HG02588 (cell line): ENCODE measurements at regions not wholly inside any gene's neighbourhood (a gene's known extent, or its start where the extent isn't known, plus 50 kb on each side); places are given as distances from the start of the nearest gene placed in this dataset.
"Not testable (repeated sequence)": the region's sequence is repeated elsewhere in the genome, so short reads cannot be mapped to it uniquely, and the experiment has no call there.

ENCODE experiments used
- ATAC-seq: cut with Tn5 transposase; IDR thresholded peaks from one replicate; pipeline ENCODE4 v1.9.1; 2021; ENCODE audit warnings: mild to moderate bottlenecking, moderate library complexity; ENCODE audit not compliant: unreplicated experiment

DNA sequence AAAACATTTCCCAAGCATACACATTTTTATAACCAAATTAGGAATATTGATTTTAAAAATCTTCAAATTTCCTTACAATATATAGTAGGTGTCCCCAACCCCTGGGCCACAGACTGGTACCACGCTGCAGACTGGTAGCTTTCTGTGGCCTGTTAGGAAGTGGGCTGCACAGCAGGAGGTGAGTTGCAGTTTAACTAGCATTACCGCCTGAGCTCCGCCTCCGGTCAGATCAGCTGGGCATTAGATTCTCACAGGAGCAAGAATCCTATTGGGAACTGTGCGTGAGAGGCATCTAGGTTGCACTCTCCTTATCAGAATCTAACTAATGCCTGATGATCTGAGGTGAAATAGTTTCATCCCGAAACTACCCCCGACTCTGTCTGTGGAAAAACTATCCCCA, 62.1 kb downstream of the ZWINT start:
- no peak for ATAC-seq

DNA sequence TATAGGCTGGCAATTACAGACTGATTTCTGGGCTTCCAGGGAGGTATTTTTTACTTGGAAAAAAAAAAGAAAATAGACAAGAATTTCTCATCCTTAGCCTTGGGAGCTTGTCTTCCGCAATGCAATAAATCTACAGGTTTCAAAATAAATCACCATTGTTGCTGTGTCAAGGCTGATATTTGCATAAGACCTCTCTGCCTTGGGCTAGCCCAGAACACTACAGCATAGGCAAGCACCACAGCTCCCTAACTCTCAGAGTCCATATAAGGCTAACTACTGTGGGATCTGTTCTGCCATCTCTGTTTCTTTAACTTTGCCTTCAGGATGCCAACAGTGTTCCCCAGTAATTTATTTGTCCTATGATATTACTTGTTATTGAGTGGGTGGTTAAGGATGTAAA, 64.4 kb downstream of the ZWINT start:
- ATAC-seq, result no peak

DNA sequence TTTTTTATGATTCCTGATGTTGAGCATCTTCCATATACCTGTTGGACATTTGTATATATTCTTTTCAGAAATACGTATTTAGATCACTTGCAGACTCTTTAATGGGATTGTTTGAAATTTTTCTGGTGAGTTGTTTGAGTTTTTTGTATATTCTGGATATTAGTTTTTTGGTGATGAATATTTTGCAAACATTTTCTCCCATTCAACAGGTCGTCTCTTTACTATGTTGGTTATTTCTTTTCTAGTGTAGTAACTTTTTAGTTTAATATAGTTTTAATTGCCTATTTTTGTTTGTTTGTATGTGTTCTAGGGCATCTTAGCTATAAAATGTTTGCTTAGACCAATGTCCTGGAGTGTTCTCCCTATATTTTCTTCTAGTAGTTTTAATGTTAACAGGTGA, 72.7 kb downstream of the ZWINT start:
- no peak for ATAC-seq

DNA sequence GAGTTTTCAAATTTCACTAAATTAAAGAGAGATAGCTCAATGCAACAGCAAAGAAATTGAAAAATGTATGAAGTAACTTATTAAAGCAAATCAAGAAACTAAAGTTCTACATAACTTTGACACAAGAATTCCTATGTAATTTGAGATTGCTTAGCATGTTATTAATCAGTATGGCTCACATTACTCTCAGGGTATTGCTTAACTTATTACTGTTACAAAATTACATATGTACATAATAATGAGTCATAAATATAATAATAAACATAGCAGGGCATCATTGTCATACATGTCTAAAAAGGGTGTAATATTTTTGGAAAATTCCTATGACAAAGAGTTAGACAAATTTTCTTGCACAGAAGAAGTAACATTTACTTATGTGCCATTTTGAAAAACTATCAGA, 75.0 kb downstream of the ZWINT start:
- ATAC-seq, result no peak

DNA sequence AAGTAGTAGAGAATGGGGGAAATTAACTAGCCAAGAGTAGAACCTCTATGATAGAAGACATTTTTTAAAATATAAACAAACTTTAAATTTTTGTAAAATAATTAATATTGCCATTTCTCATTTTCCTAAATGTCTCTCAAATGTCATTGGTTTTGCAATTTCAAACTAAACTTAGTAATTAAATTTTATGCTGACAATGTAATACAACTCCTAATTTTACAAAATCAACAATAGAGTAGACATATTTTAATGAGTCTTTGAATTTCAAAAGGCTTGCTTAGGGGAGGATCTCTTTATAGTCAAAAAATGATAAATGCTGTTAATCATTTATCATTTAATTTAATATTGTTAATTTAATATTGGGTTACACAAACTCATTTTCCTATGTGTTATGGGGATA, 81.8 kb downstream of the ZWINT start:
- no peak for ATAC-seq

GRCh38 chr10:56269181-56269580, 91.9 kb downstream of the ZWINT start:
- no peak for ATAC-seq

DNA sequence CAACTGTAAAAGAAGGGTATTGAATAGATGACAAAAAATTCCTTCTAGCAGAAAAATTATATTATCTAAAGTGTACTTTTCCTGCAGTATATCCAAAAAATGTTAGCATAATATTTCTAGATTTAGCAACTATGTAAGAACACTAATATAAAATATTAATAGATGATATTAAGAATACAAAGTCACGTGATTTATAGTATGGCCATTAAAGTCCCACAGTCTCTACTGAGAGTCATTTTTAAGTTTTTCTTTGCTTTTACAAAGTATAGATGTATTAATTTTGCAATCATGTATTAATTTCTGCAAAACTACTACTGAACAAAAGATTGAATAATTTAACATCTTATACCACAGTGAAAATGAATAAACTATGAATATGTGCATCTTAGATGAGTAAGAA, 94.9 kb downstream of the ZWINT start:
- no peak for ATAC-seq

- no peak for ATAC-seq
These were observed 102.1 kb downstream of the ZWINT start for GRCh38 chr10:56258991-56259390.

- ATAC-seq, result no peak
These were observed 102.7 kb downstream of the ZWINT start for GRCh38 chr10:56258378-56258777.

- no peak for ATAC-seq
These were observed 105.8 kb downstream of the ZWINT start for GRCh38 chr10:56255298-56255697.

DNA sequence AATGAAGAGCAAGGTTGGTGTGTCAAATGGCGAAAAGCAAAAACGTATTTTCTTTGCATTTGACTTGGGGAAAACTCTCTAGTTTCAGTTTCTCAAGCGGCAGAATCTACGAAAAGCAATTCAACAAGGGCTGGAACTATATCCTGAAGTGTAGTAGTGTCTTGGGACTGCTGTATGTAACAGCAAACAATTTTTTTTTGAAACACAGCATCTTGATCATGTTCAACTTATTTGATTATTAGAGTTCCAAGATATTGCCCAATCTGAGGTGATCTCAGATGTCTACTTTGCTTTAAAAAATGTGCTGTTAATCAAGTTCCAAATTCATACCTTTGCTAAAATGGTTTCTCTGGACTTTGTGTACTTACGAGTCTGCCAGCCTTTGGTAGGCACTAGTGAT, 120.6 kb downstream of the ZWINT start:
- no peak for ATAC-seq

GRCh38 chr10:56231436-56231835, 129.6 kb downstream of the ZWINT start:
- no peak for ATAC-seq

DNA sequence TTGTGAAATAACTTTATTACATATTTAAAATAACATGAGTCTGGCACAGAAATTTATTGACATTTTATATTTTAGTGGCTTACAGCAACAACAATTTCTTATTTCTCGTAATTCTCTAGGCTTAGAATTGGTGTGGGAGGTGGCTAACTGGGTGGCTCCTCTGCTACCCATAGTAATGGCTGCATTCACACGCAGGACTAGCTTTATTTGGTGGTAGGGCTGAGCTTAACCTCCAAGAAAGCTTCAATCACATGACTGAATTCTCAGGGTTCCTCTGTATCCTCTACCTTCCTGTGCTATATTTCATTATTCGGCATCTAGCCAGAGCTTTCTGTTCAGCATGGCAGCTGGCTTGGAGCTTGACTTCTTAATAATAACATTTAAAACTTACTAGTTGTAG, 138.8 kb downstream of the ZWINT start:
- no peak for ATAC-seq

- no peak for ATAC-seq
These were observed 148.1 kb downstream of the ZWINT start for GRCh38 chr10:56212951-56213350.

DNA sequence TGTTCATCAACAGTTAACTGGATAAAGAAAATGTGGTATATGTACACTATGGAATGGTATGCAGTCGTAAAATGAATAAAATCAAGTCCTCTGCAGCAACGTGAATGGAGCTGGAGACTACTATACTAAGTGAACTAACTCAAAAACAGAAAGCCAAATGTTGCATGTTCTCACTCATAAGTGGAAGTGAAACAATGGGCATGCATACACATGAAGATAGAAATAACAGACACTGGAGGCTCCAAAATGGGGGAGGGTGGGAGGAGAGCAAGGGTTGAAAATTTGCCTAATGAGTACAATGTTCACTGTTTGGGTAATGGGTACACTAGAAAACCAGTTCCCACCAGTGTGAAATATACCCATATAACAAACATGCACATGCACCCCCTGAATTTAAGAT, 179.5 kb downstream of the ZWINT start:
- peak; percentile 94 for ATAC-seq

- no peak for ATAC-seq
These were observed 182.8 kb downstream of the ZWINT start for GRCh38 chr10:56178210-56178609.

- not testable (repeated sequence) for ATAC-seq
These were observed 206.0 kb downstream of the ZWINT start for GRCh38 chr10:56155091-56155513.

DNA sequence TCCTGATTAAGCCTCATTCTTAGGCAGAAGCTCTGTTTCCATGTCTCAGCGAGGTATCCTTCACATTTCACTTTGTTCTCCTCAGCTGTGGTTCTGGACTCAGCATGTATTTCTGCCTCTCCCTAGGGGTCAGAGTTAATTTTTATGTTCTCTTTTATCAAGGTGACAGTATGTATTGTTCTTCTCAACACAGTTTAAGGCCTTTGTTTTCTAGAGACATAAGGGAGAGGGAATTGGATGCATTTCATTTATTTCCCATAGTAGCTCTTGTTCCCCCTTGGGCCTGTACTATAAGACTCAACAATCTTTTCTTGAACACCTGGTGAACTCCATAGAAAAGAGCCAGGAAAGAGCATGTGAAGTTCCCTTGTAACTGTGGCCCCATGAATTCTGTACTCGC, 214.3 kb downstream of the ZWINT start:
- no peak for ATAC-seq

GRCh38 chr10:56142092-56142728, 218.8 kb downstream of the ZWINT start:
- ATAC-seq, result peak; percentile 87

GRCh38 chr10:56139405-56139804, 221.7 kb downstream of the ZWINT start:
- ATAC-seq, result no peak

DNA sequence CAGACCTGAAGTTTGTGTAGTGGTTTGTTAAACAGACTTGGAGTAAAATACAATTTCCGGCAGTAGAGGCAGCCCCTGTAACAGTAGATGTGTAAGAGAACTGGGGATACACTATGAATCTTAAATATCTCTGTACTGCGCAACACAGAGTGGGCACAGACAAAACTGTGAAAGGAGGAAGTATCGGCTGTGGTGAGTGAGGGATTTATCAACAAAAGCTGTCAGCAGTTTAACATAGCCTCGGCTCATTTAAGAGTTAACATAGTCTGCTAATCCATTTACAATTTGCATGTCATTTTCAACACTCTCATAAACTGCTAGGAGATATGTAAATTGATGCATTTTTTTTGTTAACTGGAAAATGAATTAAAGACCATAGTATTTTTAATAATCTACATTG, 225.2 kb downstream of the ZWINT start:
- ATAC-seq, result no peak

GRCh38 chr10:56123247-56123646, 237.8 kb downstream of the ZWINT start:
- ATAC-seq, result no peak

- ATAC-seq, result no peak
These were observed 244.4 kb downstream of the ZWINT start for GRCh38 chr10:56116684-56117083.
